PC-3 (cell line): ENCODE measurements at regions not wholly inside any gene's neighbourhood (a gene's known extent, or its start where the extent isn't known, plus 50 kb on each side); places are given as distances from the start of the nearest gene placed in this dataset.

ENCODE experiments used
- ATAC-seq: fragments of 200-7000 bp; cut with Tn5 transposase; 2 replicates; pipeline ENCODE4 v1.9.1; 2020; ENCODE audit warnings: mild to moderate bottlenecking, moderate library complexity
- BruUV-seq: library from RNA; stranded (reverse); fragments of 400-500 nt; replicated peaks from 2 replicates; lab custom pipeline; 2021; lab: Mats Ljungman, UMichigan
- CTCF ChIA-PET: fragments of 300-600 bp; sonication (Branson Sonifier 250); formaldehyde crosslinking; loops from one replicate; lab custom pipeline; 2022; ENCODE audit warnings: antibody characterized with exemption; lab: Charles Lee
- POLR2A ChIA-PET: fragments of 300-600 bp; sonication (Branson Sonifier 250); formaldehyde crosslinking; loops from one replicate; lab custom pipeline; 2022; ENCODE audit warnings: antibody characterized with exemption; ENCODE audit not compliant: unreplicated experiment; lab: Charles Lee
- DNase-seq: peaks from one replicate; pipeline ENCODE4 v3.0.0-alpha.2; 2015
- H2AFZ ChIP-seq: fragments of 300-600 bp; sonication (generic); 2 replicates; pipeline ENCODE4 v1.6.0; 2016; ENCODE audit warnings: antibody characterized with exemption, low read length
- H3F3A ChIP-seq: fragments of 300-600 bp; sonication (generic); one replicate; pipeline ENCODE4 v1.6.0; 2017; ENCODE audit warnings: antibody characterized with exemption, low read length, control low read depth, mild to moderate bottlenecking; ENCODE audit not compliant: unreplicated experiment
- H3K27ac ChIP-seq: fragments of 300-600 bp; sonication (generic); 2 replicates; pipeline ENCODE4 v1.5.1; 2016; ENCODE audit warnings: mild to moderate bottlenecking, low read length
- H3K27me3 ChIP-seq: fragments of 300-600 bp; sonication (generic); 2 replicates; pipeline ENCODE4 v1.6.1; 2016; ENCODE audit warnings: low read length, mixed read lengths
- H3K36me3 ChIP-seq: fragments of 300-600 bp; sonication (generic); 2 replicates; pipeline ENCODE4 v1.6.1; 2016; ENCODE audit warnings: low read depth, mixed run types, low read length, mixed read lengths
- H3K4me1 ChIP-seq: fragments of 300-600 bp; sonication (generic); 2 replicates; pipeline ENCODE4 v1.5.1; 2016; ENCODE audit warnings: low read length; ENCODE audit not compliant: insufficient read depth
- H3K4me2 ChIP-seq: fragments of 300-600 bp; sonication (generic); 2 replicates; pipeline ENCODE4 v1.6.0; 2016; ENCODE audit warnings: low read length
- H3K4me3 ChIP-seq: fragments of 300-600 bp; sonication (generic); 2 replicates; pipeline ENCODE4 v1.5.1; 2016; ENCODE audit warnings: mild to moderate bottlenecking, low read length, mixed read lengths
- H3K79me2 ChIP-seq: fragments of 300-600 bp; sonication (generic); 2 replicates; pipeline ENCODE4 v1.6.1; 2017; ENCODE audit warnings: low read length, mixed read lengths
- H3K9ac ChIP-seq: fragments of 300-600 bp; sonication (generic); 2 replicates; pipeline ENCODE4 v1.6.0; 2016; ENCODE audit warnings: mild to moderate bottlenecking, low read length
- H3K9me2 ChIP-seq: fragments of 300-600 bp; sonication (generic); replicated peaks from 2 replicates; pipeline ENCODE4 v1.6.1; 2016; ENCODE audit warnings: mixed run types, low read length, mixed read lengths
- H3K9me3 ChIP-seq: fragments of 300-600 bp; sonication (generic); 2 replicates; pipeline ENCODE4 v1.6.1; 2016; ENCODE audit warnings: low read length, mixed read lengths
- H4K20me1 ChIP-seq: fragments of 300-600 bp; sonication (generic); 2 replicates; pipeline ENCODE4 v1.6.1; 2016; ENCODE audit warnings: low read length, mixed read lengths
- EZH2 ChIP-seq: fragments of 300-600 bp; sonication (generic); IDR thresholded peaks from one replicate; pipeline ENCODE4 v1.6.1; 2017; ENCODE audit warnings: antibody characterized with exemption, mild to moderate bottlenecking, low read length; ENCODE audit not compliant: unreplicated experiment
- EZH2phosphoT487 ChIP-seq: fragments of 300-600 bp; sonication (generic); IDR thresholded peaks from 2 replicates; pipeline ENCODE4 v1.6.1; 2018; ENCODE audit warnings: mild to moderate bottlenecking, antibody characterized with exemption, low read length, borderline replicate concordance
- intact Hi-C: fragments of 100-400 bp; cut with micrococcal nuclease; formaldehyde crosslinking; loops from 2 replicates; pipeline ENCODE4 v1.9.0; 2023
- TF ChIP-seq, protein P1 (sequence below): fragments of 300-600 bp; sonication (generic); conservative IDR thresholded peaks from 2 replicates; pipeline ENCODE4 v1.5.1; 2017; ENCODE audit warnings: antibody characterized with exemption, low read depth, mild to moderate bottlenecking, low read length

DNA sequence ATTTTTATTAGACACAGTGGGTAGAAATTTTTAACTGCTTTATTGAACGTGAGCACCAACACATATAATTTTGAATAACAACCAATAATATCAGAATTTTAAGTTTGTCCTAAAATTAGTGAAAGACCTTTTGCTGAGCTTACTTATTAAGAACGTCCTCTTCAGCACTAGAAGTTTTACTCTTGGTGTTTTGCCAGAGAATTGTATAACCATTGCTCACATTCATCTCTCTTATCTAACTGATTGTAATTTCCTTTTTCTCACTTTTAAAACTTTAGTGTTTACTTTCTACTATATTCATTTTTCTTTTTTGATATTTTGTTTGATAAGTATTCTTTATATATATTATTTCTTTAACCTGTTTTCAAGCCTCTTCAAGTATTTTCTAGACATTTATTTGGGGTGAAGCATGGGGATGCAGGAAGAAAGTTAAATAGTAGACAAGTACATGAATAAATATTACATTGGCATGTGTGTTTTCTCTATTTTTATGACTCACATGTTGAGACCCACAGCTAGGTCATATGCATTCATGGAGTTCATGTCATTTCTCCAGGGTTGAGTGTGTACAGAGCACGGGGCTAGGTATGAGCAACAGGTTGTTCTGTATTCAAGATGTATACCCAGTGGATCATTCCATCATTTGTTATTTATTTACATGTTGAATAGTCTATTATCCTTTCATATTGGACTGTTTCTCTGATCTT lies 90.6 kb downstream of the ATP6V1G3 start:
- no peaks in the 10 kb centered on the region for H3K36me3 ChIP-seq
- peak overlapping the region; percentile 46; the same call in 1 of the 2 replicates for H3K4me3 ChIP-seq
- H3F3A ChIP-seq = no peaks in the 10 kb centered on the region
- no peak overlapping the region for H2AFZ ChIP-seq
- H3K79me2 ChIP-seq = no peaks in the 10 kb centered on the region
- H3K9me2 ChIP-seq = no peaks in the 10 kb centered on the region
- TSS peak; percentile 34 for BruUV-seq
- H3K27me3 ChIP-seq = no peaks in the 10 kb centered on the region
- no peaks in the 10 kb centered on the region for H4K20me1 ChIP-seq
- H3K4me1 ChIP-seq = peaks cover 31% of the 10 kb centered on the region
- ChIA-PET POLR2A (no interaction called here), CTCF (no interaction called here)
- H3K9ac ChIP-seq = no peak overlapping the region
- DNase-seq (peak; percentile 61), ATAC-seq (peak; percentile 40)
- peak overlapping the region; percentile 69 for H3K4me2 ChIP-seq
- intact Hi-C loops = loop anchor here (5.0 to 10.0 kb wide), 2 partner anchors 195 to 293 kb away; partner anchors contain the start of gene NEK7
- H3K9me3 ChIP-seq = no peaks in the 10 kb centered on the region
- H3K27ac ChIP-seq = peak overlapping the region; percentile 71
- TF ChIP-seq, protein P1, sequence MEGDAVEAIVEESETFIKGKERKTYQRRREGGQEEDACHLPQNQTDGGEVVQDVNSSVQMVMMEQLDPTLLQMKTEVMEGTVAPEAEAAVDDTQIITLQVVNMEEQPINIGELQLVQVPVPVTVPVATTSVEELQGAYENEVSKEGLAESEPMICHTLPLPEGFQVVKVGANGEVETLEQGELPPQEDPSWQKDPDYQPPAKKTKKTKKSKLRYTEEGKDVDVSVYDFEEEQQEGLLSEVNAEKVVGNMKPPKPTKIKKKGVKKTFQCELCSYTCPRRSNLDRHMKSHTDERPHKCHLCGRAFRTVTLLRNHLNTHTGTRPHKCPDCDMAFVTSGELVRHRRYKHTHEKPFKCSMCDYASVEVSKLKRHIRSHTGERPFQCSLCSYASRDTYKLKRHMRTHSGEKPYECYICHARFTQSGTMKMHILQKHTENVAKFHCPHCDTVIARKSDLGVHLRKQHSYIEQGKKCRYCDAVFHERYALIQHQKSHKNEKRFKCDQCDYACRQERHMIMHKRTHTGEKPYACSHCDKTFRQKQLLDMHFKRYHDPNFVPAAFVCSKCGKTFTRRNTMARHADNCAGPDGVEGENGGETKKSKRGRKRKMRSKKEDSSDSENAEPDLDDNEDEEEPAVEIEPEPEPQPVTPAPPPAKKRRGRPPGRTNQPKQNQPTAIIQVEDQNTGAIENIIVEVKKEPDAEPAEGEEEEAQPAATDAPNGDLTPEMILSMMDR = no peak

DNA sequence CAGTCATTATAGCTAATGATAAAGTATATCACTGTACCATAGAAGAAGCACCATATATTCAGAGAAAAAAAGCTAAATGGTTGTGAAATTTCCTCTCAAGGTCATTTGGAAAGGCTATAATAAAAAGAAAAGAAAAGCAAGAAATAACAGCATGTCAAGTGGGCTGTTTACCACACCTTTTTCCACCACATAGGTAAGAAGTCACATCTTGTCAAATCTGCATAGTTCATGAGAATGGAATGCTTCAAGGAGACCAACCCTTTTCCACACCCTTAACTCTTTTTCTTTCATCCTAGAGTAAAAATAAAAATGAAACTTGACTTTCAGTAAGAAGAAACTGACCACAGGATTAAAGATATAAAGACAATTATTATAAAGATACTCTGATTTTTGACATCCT lies 91.2 kb downstream of the ATP6V1G3 start:
- Histone ChIP-seq H2AFZ (no peak overlapping the region), H3K27ac (peak overlapping the region; percentile 71), H3K27me3 (no peaks in the 10 kb centered on the region), H3K36me3 (no peaks in the 10 kb centered on the region), H3K9me3 (no peaks in the 10 kb centered on the region), H3K4me3 (peak overlapping the region; percentile 46; the same call in 1 of the 2 replicates), H3K9ac (no peak overlapping the region), H3K4me2 (peak overlapping the region; percentile 69), H4K20me1 (no peaks in the 10 kb centered on the region), H3K79me2 (no peaks in the 10 kb centered on the region), H3K4me1 (peaks cover 37% of the 10 kb centered on the region), H3F3A (peaks cover 2% of the 10 kb centered on the region), H3K9me2 (no peaks in the 10 kb centered on the region)
- ChIA-PET CTCF (interaction anchor here (0.5 kb wide), 1 partner anchor 293 kb away, joined by 3 read pairs; no protein-coding TSS in a partner anchor), POLR2A (no interaction called here)
- DNase-seq (peak; percentile 65), ATAC-seq (peak; percentile 90)
- BruUV-seq = no TSS peak
- TF ChIP-seq, protein P1 = no peak
- TF ChIP-seq EZH2phosphoT487 = no peak
- TF ChIP-seq EZH2 = no peak
- intact Hi-C loops = loop anchor here (5.0 to 10.0 kb wide), 2 partner anchors 194 to 292 kb away; partner anchors contain the start of gene NEK7

DNA sequence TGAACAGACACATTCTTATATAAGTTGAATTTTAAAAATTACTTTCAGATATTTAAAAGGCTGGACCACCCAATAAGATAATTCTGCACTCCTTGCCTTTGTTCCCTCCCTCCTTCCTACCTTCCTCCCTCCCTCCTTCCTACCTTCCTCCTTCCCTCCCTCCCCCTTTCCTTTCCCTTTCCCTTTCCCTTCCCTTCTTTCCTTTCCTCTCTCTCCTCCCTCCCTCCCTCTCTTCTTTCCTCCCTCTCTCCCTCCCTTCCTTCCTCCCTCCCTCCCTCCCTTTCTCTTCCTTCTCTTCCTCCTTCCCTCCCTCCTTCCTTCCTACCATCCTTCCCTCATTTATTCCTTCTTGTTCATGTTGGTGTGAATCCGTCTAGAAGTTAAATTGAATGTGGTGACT lies 93.0 kb downstream of the ATP6V1G3 start:
- intact Hi-C loops = loop anchor here (5.0 to 10.0 kb wide), 2 partner anchors 193 to 290 kb away; partner anchors contain the start of gene NEK7
- BruUV-seq = no TSS peak
- H3K9me3 ChIP-seq = no peaks in the 10 kb centered on the region
- H3K9ac ChIP-seq = no peak overlapping the region
- H3K36me3 ChIP-seq = no peaks in the 10 kb centered on the region
- CTCF ChIA-PET = no interaction called here
- no peaks in the 10 kb centered on the region for H3K79me2 ChIP-seq
- peaks cover 53% of the 10 kb centered on the region for H3K4me1 ChIP-seq
- POLR2A ChIA-PET = no interaction called here
- H3K9me2 ChIP-seq = no peaks in the 10 kb centered on the region
- no peak overlapping the region for H3K27ac ChIP-seq
- no peak overlapping the region for H2AFZ ChIP-seq
- no peak overlapping the region for H3K4me3 ChIP-seq
- DNase-seq = no peak
- no peaks in the 10 kb centered on the region for H3K27me3 ChIP-seq
- H3F3A ChIP-seq = peaks cover 9% of the 10 kb centered on the region
- H4K20me1 ChIP-seq = no peaks in the 10 kb centered on the region
- ATAC-seq = no peak
- H3K4me2 ChIP-seq = no peak overlapping the region
- TF ChIP-seq, protein P1 = no peak
- no peak for TF ChIP-seq EZH2
- TF ChIP-seq EZH2phosphoT487 = no peak
